Hepatocyte (in vitro differentiated cells): ENCODE measurements at regions not wholly inside any gene's neighbourhood (a gene's known extent, or its start where the extent isn't known, plus 50 kb on each side); places are given as distances from the start of the nearest gene placed in this dataset.

Experiments used
- EZH2phosphoT487 ChIP-seq: fragments of 200-600 bp; sonication (generic); IDR thresholded peaks from one replicate; pipeline ENCODE4 v1.6.1; 2018; ENCODE audit warnings: antibody characterized with exemption, mild to moderate bottlenecking, low read depth, moderate library complexity; ENCODE audit not compliant: unreplicated experiment, severe bottlenecking
- TF ChIP-seq, protein P1 (sequence below): fragments of 200-600 bp; sonication (generic); IDR thresholded peaks from 2 replicates; pipeline ENCODE4 v1.5.1; 2016; ENCODE audit warnings: antibody characterized with exemption, mild to moderate bottlenecking; ENCODE audit not compliant: poor library complexity

GRCh38 chr20:5463007-5463686 is 146.4 kb upstream of the PROKR2 start:
- TF ChIP-seq, protein P1, sequence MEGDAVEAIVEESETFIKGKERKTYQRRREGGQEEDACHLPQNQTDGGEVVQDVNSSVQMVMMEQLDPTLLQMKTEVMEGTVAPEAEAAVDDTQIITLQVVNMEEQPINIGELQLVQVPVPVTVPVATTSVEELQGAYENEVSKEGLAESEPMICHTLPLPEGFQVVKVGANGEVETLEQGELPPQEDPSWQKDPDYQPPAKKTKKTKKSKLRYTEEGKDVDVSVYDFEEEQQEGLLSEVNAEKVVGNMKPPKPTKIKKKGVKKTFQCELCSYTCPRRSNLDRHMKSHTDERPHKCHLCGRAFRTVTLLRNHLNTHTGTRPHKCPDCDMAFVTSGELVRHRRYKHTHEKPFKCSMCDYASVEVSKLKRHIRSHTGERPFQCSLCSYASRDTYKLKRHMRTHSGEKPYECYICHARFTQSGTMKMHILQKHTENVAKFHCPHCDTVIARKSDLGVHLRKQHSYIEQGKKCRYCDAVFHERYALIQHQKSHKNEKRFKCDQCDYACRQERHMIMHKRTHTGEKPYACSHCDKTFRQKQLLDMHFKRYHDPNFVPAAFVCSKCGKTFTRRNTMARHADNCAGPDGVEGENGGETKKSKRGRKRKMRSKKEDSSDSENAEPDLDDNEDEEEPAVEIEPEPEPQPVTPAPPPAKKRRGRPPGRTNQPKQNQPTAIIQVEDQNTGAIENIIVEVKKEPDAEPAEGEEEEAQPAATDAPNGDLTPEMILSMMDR = no peak
- no peak for TF ChIP-seq EZH2phosphoT487
